GM12878 (cell line): ENCODE measurements at regions not wholly inside any gene's neighbourhood (a gene's known extent, or its start where the extent isn't known, plus 50 kb on each side); places are given as distances from the start of the nearest gene placed in this dataset.

ENCODE experiments used
- ATAC-seq: fragments of 200-7000 bp; cut with Tn5 transposase; 3 replicates; pipeline ENCODE4 v1.9.1; 2020; ENCODE audit warnings: mild to moderate bottlenecking, moderate library complexity
- BruUV-seq: library from RNA; stranded (reverse); fragments of 400-500 nt; replicated peaks from 2 replicates; lab custom pipeline; 2021; lab: Mats Ljungman, UMichigan
- CTCF ChIA-PET: fragments of 300-600 bp; sonication (Branson Sonifier 250); formaldehyde crosslinking; extraction: SDS; loops from one replicate; lab custom pipeline; 2021; ENCODE audit warnings: inconsistent platforms; lab: Yijun Ruan, JAX
- POLR2A ChIA-PET: fragments of 350-600 bp; formaldehyde crosslinking; extraction: SDS; loops from one replicate; lab custom pipeline; 2021; ENCODE audit warnings: inconsistent platforms; lab: Charles Lee
- RAD21 ChIA-PET: fragments of 300-600 bp; sonication (Branson Sonifier 250); formaldehyde crosslinking; loops from one replicate; lab custom pipeline; 2023; ENCODE audit warnings: antibody characterized with exemption; ENCODE audit not compliant: unreplicated experiment; lab: Charles Lee
- SMC1A ChIA-PET: fragments of 300-600 bp; sonication (Branson Sonifier 250); formaldehyde crosslinking; loops from one replicate; lab custom pipeline; 2023; ENCODE audit not compliant: unreplicated experiment, uncharacterized antibody; lab: Charles Lee
- DNase-seq: peaks from one replicate; pipeline ENCODE4 v3.0.0-alpha.2; 2011; ENCODE audit warnings: low read depth, low spot score
- FAIRE-seq: peaks from 3 replicates; lab custom pipeline; 2011; peaks lifted over from hg19 to GRCh38; lab: Jason Lieb, UNC
- H2AFZ ChIP-seq: 2 replicates; pipeline ENCODE4 v1.6.0; 2011; ENCODE audit warnings: low read depth, low read length, control low read depth; ENCODE audit not compliant: control insufficient read depth
- H3K27ac ChIP-seq: 2 replicates; pipeline ENCODE4 v1.5.1; 2011; ENCODE audit warnings: control low read depth; ENCODE audit not compliant: control insufficient read depth, insufficient read depth
- H3K27me3 ChIP-seq, 2 experiments: replicated peaks in 1 of 2; 2 replicates each; pipeline versions ENCODE4 v1.6.0 to v1.6.1; 2011; ENCODE audit warnings: low read length in 1 of 2; ENCODE audit not compliant: control insufficient read depth in 2 of 2, insufficient read depth in 2 of 2
- H3K36me3 ChIP-seq, 2 experiments: 2 replicates each; pipeline ENCODE4 v1.5.1; 2011; ENCODE audit warnings: low read length in 1 of 2; ENCODE audit not compliant: control insufficient read depth in 2 of 2, insufficient read depth in 2 of 2
- H3K4me1 ChIP-seq: 2 replicates; pipeline ENCODE4 v1.6.1; 2011; ENCODE audit warnings: mild to moderate bottlenecking, low read length, moderate library complexity, mixed read lengths; ENCODE audit not compliant: control insufficient read depth, insufficient read depth
- H3K4me2 ChIP-seq: 2 replicates; pipeline ENCODE4 v1.6.0; 2011; ENCODE audit warnings: control low read depth; ENCODE audit not compliant: control insufficient read depth, insufficient read depth
- H3K4me3 ChIP-seq: fragments of 200-600 bp; sonication (generic); 2 replicates; pipeline ENCODE4 v1.5.1; 2016
- H3K79me2 ChIP-seq: 2 replicates; pipeline ENCODE4 v1.6.0; 2011; ENCODE audit warnings: low read length; ENCODE audit not compliant: control insufficient read depth, insufficient read depth
- H3K9ac ChIP-seq: 2 replicates; pipeline ENCODE4 v1.8.0; 2011; ENCODE audit warnings: low read length, control low read depth, mixed read lengths; ENCODE audit not compliant: control insufficient read depth, insufficient read depth
- H3K9me3 ChIP-seq: replicated peaks from 3 replicates; pipeline ENCODE4 v1.5.1; 2011; ENCODE audit warnings: mild to moderate bottlenecking, low read length; ENCODE audit not compliant: control insufficient read depth, insufficient read depth
- H4K20me1 ChIP-seq: 2 replicates; pipeline ENCODE4 v1.6.0; 2011; ENCODE audit not compliant: control insufficient read depth, insufficient read depth
- MTA2 ChIP-seq: fragments of 450-650 bp; IDR thresholded peaks from 2 replicates; pipeline ENCODE4 v1.6.1; 2016; ENCODE audit warnings: low read depth, mild to moderate bottlenecking, moderate library complexity
- NR2C1 ChIP-seq: fragments of 450-650 bp; IDR thresholded peaks from 2 replicates; pipeline ENCODE4 v1.6.1; 2017; ENCODE audit warnings: antibody characterized with exemption, mild to moderate bottlenecking, moderate library complexity
- POU2F2 ChIP-seq: IDR thresholded peaks from 3 replicates; pipeline ENCODE4 v1.6.1; 2011; ENCODE audit warnings: low read depth, mild to moderate bottlenecking, low read length, borderline replicate concordance
- PRDM15 ChIP-seq: fragments of 450-650 bp; formaldehyde crosslinking; IDR thresholded peaks from 2 replicates; pipeline ENCODE4 v1.4.0; 2020; ENCODE audit warnings: mild to moderate bottlenecking, moderate library complexity
- RAD21 ChIP-seq: IDR thresholded peaks from 2 replicates; pipeline ENCODE4 v1.6.1; 2011; ENCODE audit warnings: mild to moderate bottlenecking, low read depth, low read length, moderate library complexity; ENCODE audit not compliant: insufficient read depth
- RFX5 ChIP-seq: IDR thresholded peaks from 2 replicates; pipeline ENCODE4 v1.6.1; 2011; ENCODE audit warnings: low read depth, low read length, improper control_type of control experiment
- SMC3 ChIP-seq: IDR thresholded peaks from 2 replicates; pipeline ENCODE4 v1.6.1; 2011; ENCODE audit warnings: low read length, improper control_type of control experiment, borderline replicate concordance
- STAT3 ChIP-seq: IDR thresholded peaks from 2 replicates; pipeline ENCODE4 v1.6.1; 2011; ENCODE audit warnings: low read depth, low read length, improper control_type of control experiment
- SUZ12 ChIP-seq: fragments of 200-600 bp; sonication (generic); IDR thresholded peaks from one replicate; pipeline ENCODE4 v1.6.1; 2018; ENCODE audit warnings: antibody characterized with exemption, mild to moderate bottlenecking; ENCODE audit not compliant: unreplicated experiment
- TAF1 ChIP-seq: IDR thresholded peaks from 2 replicates; pipeline ENCODE4 v1.6.1; 2011; ENCODE audit warnings: mild to moderate bottlenecking, low read depth, low read length, borderline replicate concordance
- TCF7 ChIP-seq: IDR thresholded peaks from 2 replicates; pipeline ENCODE4 v1.6.1; 2014; ENCODE audit warnings: antibody characterized with exemption, borderline replicate concordance
- ZNF207 ChIP-seq: fragments of 450-650 bp; IDR thresholded peaks from 2 replicates; pipeline ENCODE4 v1.6.1; 2014; ENCODE audit warnings: antibody characterized with exemption, mild to moderate bottlenecking, borderline replicate concordance
- ZNF592 ChIP-seq: fragments of 450-650 bp; IDR thresholded peaks from 2 replicates; pipeline ENCODE4 v1.6.1; 2017; ENCODE audit warnings: mild to moderate bottlenecking, moderate library complexity
- WGBS: methylation state at CpG from one replicate; pipeline ENCODE4 v1.1.6; 2016; ENCODE audit warnings: low lambda C conversion rate; ENCODE audit not compliant: insufficient replicate concordance, insufficient coverage; ENCODE audit errors: missing lambda C conversion rate; 5-methylcytosine and 5-hydroxymethylcytosine counted together
- in situ Hi-C: fragments of 300-500 bp; cut with MboI; formaldehyde crosslinking; loops from 9 replicates; pipeline ENCODE4 v1.14.3; 2018; ENCODE audit warnings: mixed read lengths
- intact Hi-C: fragments of 100-400 bp; cut with micrococcal nuclease; formaldehyde crosslinking; loops from one replicate; pipeline ENCODE4 v1.14.2; 2022; ENCODE audit not compliant: unreplicated experiment
- TF ChIP-seq, protein P1 (sequence below): fragments of 450-650 bp; IDR thresholded peaks from 2 replicates; pipeline ENCODE4 v1.6.1; 2017; ENCODE audit warnings: mild to moderate bottlenecking, low read depth, inconsistent platforms; ENCODE audit not compliant: poor library complexity, severe bottlenecking

GRCh38 chr3:135865553-135865952 lies 100.0 kb upstream of the PPP2R3A start:
- Histone ChIP-seq H3K36me3 (no peaks in the 10 kb centered on the region), H3K4me3 (no peak overlapping the region), H3K9me3 (no peaks in the 10 kb centered on the region; the same call in 2 of the 3 replicates), H4K20me1 (no peaks in the 10 kb centered on the region), H3K9ac (no peak overlapping the region), H3K27me3 (no peaks in the 10 kb centered on the region), H3K79me2 (no peaks in the 10 kb centered on the region), H2AFZ (no peak overlapping the region), H3K4me1 (no peaks in the 10 kb centered on the region), H3K27ac (no peak overlapping the region), H3K4me2 (no peak overlapping the region)
- intact Hi-C loops = no loop called here
- ChIA-PET SMC1A (no interaction called here), CTCF (no interaction called here), POLR2A (no interaction called here), RAD21 (no interaction called here)
- in situ Hi-C loops = no loop called here
- ATAC-seq = no peak
- no peak for DNase-seq
- 0% methylated on average over 2 of the region's 2 CpGs for WGBS
- no peak for FAIRE-seq
- no TSS peak for BruUV-seq
- TF ChIP-seq, protein P1, sequence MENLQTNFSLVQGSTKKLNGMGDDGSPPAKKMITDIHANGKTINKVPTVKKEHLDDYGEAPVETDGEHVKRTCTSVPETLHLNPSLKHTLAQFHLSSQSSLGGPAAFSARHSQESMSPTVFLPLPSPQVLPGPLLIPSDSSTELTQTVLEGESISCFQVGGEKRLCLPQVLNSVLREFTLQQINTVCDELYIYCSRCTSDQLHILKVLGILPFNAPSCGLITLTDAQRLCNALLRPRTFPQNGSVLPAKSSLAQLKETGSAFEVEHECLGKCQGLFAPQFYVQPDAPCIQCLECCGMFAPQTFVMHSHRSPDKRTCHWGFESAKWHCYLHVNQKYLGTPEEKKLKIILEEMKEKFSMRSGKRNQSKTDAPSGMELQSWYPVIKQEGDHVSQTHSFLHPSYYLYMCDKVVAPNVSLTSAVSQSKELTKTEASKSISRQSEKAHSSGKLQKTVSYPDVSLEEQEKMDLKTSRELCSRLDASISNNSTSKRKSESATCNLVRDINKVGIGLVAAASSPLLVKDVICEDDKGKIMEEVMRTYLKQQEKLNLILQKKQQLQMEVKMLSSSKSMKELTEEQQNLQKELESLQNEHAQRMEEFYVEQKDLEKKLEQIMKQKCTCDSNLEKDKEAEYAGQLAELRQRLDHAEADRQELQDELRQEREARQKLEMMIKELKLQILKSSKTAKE = no peak
- TF ChIP-seq STAT3 (no peak), PRDM15 (CRISPR knock-in tag) (no peak), RAD21 (no peak), NR2C1 (no peak), TCF7 (no peak), SMC3 (no peak), MTA2 (no peak), TAF1 (no peak), SUZ12 (no peak), RFX5 (no peak), ZNF592 (no peak), POU2F2 (no peak), ZNF207 (no peak)
